Astrocyte (in vitro differentiated cells and primary cell): ENCODE measurements at regions not wholly inside any gene's neighbourhood (a gene's known extent, or its start where the extent isn't known, plus 50 kb on each side); places are given as distances from the start of the nearest gene placed in this dataset.

ENCODE experiments used
- DNase-seq: peaks from one replicate; pipeline ENCODE4 v3.0.0-alpha.2; 2010; ENCODE audit warnings: low read depth
- FAIRE-seq: peaks from 2 replicates; lab custom pipeline; 2011; peaks lifted over from hg19 to GRCh38; lab: Jason Lieb, UNC
- H2AFZ ChIP-seq: 2 replicates; pipeline ENCODE4 v1.6.0; 2012; ENCODE audit warnings: low read depth, low read length, inconsistent platforms
- H3K27ac ChIP-seq: 2 replicates; pipeline ENCODE4 v1.5.1; 2011; ENCODE audit warnings: low read depth, low read length, inconsistent platforms
- H3K27me3 ChIP-seq: 2 replicates; pipeline ENCODE4 v1.6.0; 2011; ENCODE audit warnings: low read length, inconsistent platforms; ENCODE audit not compliant: insufficient read depth
- H3K36me3 ChIP-seq: 2 replicates; pipeline ENCODE4 v1.5.1; 2011; ENCODE audit warnings: low read length, inconsistent platforms; ENCODE audit not compliant: insufficient read depth
- H3K4me1 ChIP-seq: 2 replicates; pipeline ENCODE4 v1.5.1; 2011; ENCODE audit warnings: low read length, inconsistent platforms; ENCODE audit not compliant: insufficient read depth
- H3K4me2 ChIP-seq: 2 replicates; pipeline ENCODE4 v1.6.0; 2012; ENCODE audit warnings: low read length, inconsistent platforms
- H3K4me3 ChIP-seq: 2 replicates; pipeline ENCODE4 v1.5.1; 2011; ENCODE audit warnings: low read depth, mild to moderate bottlenecking, low read length, inconsistent platforms; ENCODE audit not compliant: insufficient read depth
- H3K79me2 ChIP-seq: 2 replicates; pipeline ENCODE4 v1.6.0; 2012; ENCODE audit warnings: mild to moderate bottlenecking, low read length, inconsistent platforms; ENCODE audit not compliant: insufficient read depth
- H3K9ac ChIP-seq: 2 replicates; pipeline ENCODE4 v1.6.0; 2012; ENCODE audit warnings: mild to moderate bottlenecking, low read length, inconsistent platforms
- H3K9me3 ChIP-seq: 2 replicates; pipeline ENCODE4 v1.5.1; 2012; ENCODE audit warnings: low read depth, mild to moderate bottlenecking, low read length, inconsistent platforms; ENCODE audit not compliant: insufficient read depth
- H4K20me1 ChIP-seq: 2 replicates; pipeline ENCODE4 v1.6.0; 2012; ENCODE audit warnings: low read length, inconsistent platforms; ENCODE audit not compliant: insufficient read depth
- H3K27ac Mint-ChIP-seq: one replicate; pipeline ENCODE4 v1.8.0; 2021; ENCODE audit warnings: mild to moderate bottlenecking, mixed read lengths; ENCODE audit not compliant: unreplicated experiment
- H3K27me3 Mint-ChIP-seq: one replicate; pipeline ENCODE4 v1.8.0; 2021; ENCODE audit warnings: low read depth, mixed read lengths; ENCODE audit not compliant: unreplicated experiment
- H3K36me3 Mint-ChIP-seq: one replicate; pipeline ENCODE4 v1.8.0; 2021; ENCODE audit warnings: low read depth, mixed read lengths; ENCODE audit not compliant: unreplicated experiment
- H3K4me1 Mint-ChIP-seq: one replicate; pipeline ENCODE4 v1.8.0; 2021; ENCODE audit warnings: low read depth, mixed read lengths; ENCODE audit not compliant: unreplicated experiment
- H3K4me3 Mint-ChIP-seq: one replicate; pipeline ENCODE4 v1.8.0; 2021; ENCODE audit warnings: mild to moderate bottlenecking, moderate library complexity, mixed read lengths; ENCODE audit not compliant: unreplicated experiment
- H3K9me3 Mint-ChIP-seq: one replicate; pipeline ENCODE4 v1.8.0; 2021; ENCODE audit warnings: mild to moderate bottlenecking, mixed read lengths; ENCODE audit not compliant: unreplicated experiment
- CTCF ChIP-seq: IDR thresholded peaks from 2 replicates; pipeline ENCODE4 v1.5.1; 2011; ENCODE audit warnings: low read depth, mild to moderate bottlenecking, inconsistent platforms, low read length, moderate library complexity; ENCODE audit not compliant: insufficient read depth
- EZH2 ChIP-seq: IDR thresholded peaks from 2 replicates; pipeline ENCODE4 v1.6.1; 2012; ENCODE audit warnings: mild to moderate bottlenecking, low read length, inconsistent platforms; ENCODE audit not compliant: insufficient read depth

- no peaks in the 10 kb centered on the region for H3K27me3 ChIP-seq
- H2AFZ ChIP-seq, result no peak overlapping the region
- FAIRE-seq (no peak), DNase-seq (no peak)
- no peak overlapping the region for H3K9ac ChIP-seq
- H3K27ac ChIP-seq, result no peak overlapping the region
- no peaks in the 10 kb centered on the region for H3K36me3 Mint-ChIP-seq
- no peaks in the 10 kb centered on the region for H4K20me1 ChIP-seq
- no peaks in the 10 kb centered on the region for H3K79me2 ChIP-seq
- peaks cover 2% of the 10 kb centered on the region for H3K4me1 Mint-ChIP-seq
- no peak overlapping the region for H3K4me2 ChIP-seq
- H3K4me1 ChIP-seq, result no peaks in the 10 kb centered on the region
- H3K4me3 Mint-ChIP-seq, result no peak overlapping the region
- TF ChIP-seq EZH2, result no peak
- no peak for TF ChIP-seq CTCF
- H3K9me3 Mint-ChIP-seq, result peaks cover 5% of the 10 kb centered on the region
- no peaks in the 10 kb centered on the region for H3K27me3 Mint-ChIP-seq
- no peaks in the 10 kb centered on the region for H3K9me3 ChIP-seq
- H3K27ac Mint-ChIP-seq, result no peak overlapping the region
- no peak overlapping the region for H3K4me3 ChIP-seq
- H3K36me3 ChIP-seq, result no peaks in the 10 kb centered on the region
Observed at GRCh38 chr13:88622362-88622973, 951.3 kb downstream of the SLITRK5 start.

GRCh38 chr13:88623150-88623549 lies 952.0 kb downstream of the SLITRK5 start:
- H3K36me3 Mint-ChIP-seq, result no peaks in the 10 kb centered on the region
- Histone ChIP-seq H3K36me3 (no peaks in the 10 kb centered on the region), H4K20me1 (no peaks in the 10 kb centered on the region), H3K27ac (no peak overlapping the region), H3K4me1 (no peaks in the 10 kb centered on the region), H3K9me3 (no peaks in the 10 kb centered on the region), H3K4me3 (no peak overlapping the region), H3K4me2 (no peak overlapping the region), H2AFZ (no peak overlapping the region), H3K27me3 (no peaks in the 10 kb centered on the region), H3K9ac (no peak overlapping the region), H3K79me2 (no peaks in the 10 kb centered on the region)
- TF ChIP-seq CTCF, result no peak
- no peak for TF ChIP-seq EZH2
- no peak overlapping the region for H3K27ac Mint-ChIP-seq
- H3K9me3 Mint-ChIP-seq, result peaks cover 5% of the 10 kb centered on the region
- H3K27me3 Mint-ChIP-seq, result no peaks in the 10 kb centered on the region
- no peak overlapping the region for H3K4me3 Mint-ChIP-seq
- FAIRE-seq (no peak), DNase-seq (no peak)
- peaks cover 2% of the 10 kb centered on the region for H3K4me1 Mint-ChIP-seq

GRCh38 chr13:88627071-88627470 lies 955.9 kb downstream of the SLITRK5 start:
- no peak overlapping the region for H3K4me3 Mint-ChIP-seq
- Histone ChIP-seq H3K4me3 (no peak overlapping the region), H3K27me3 (no peaks in the 10 kb centered on the region), H4K20me1 (no peaks in the 10 kb centered on the region), H3K4me2 (no peak overlapping the region), H3K4me1 (no peaks in the 10 kb centered on the region), H3K9ac (no peak overlapping the region), H3K27ac (no peak overlapping the region), H3K36me3 (no peaks in the 10 kb centered on the region), H3K9me3 (no peaks in the 10 kb centered on the region), H3K79me2 (no peaks in the 10 kb centered on the region), H2AFZ (no peak overlapping the region)
- no peaks in the 10 kb centered on the region for H3K36me3 Mint-ChIP-seq
- no peak overlapping the region for H3K27ac Mint-ChIP-seq
- no peak for FAIRE-seq
- H3K9me3 Mint-ChIP-seq, result peaks cover 4% of the 10 kb centered on the region
- DNase-seq, result no peak
- H3K27me3 Mint-ChIP-seq, result no peaks in the 10 kb centered on the region
- TF ChIP-seq EZH2 (no peak), CTCF (no peak)
- H3K4me1 Mint-ChIP-seq, result peaks cover 2% of the 10 kb centered on the region
